SK-N-SH treated with all-trans-retinoic acid at 6 μM for 48 hours (cell line): ENCODE measurements at regions not wholly inside any gene's neighbourhood (a gene's known extent, or its start where the extent isn't known, plus 50 kb on each side); places are given as distances from the start of the nearest gene placed in this dataset.

Source experiments
- ATAC-seq: fragments of 200-7000 bp; cut with Tn5 transposase; 3 replicates; pipeline ENCODE4 v1.9.1; 2020; ENCODE audit warnings: mild to moderate bottlenecking, moderate library complexity
- ARNTL ChIP-seq: fragments of 450-650 bp; formaldehyde crosslinking; IDR thresholded peaks from 2 replicates; pipeline ENCODE4 v1.5.0; 2020; ENCODE audit warnings: low read depth, mild to moderate bottlenecking, moderate library complexity, borderline replicate concordance
- BACH2 ChIP-seq: fragments of 250-450 bp; sonication (Bioruptor Pico); IDR thresholded peaks from 2 replicates; pipeline ENCODE4 v1.9.0; 2021; ENCODE audit warnings: mild to moderate bottlenecking, borderline replicate concordance
- CSDC2 ChIP-seq: fragments of 250-450 bp; sonication (Bioruptor Pico); IDR thresholded peaks from 2 replicates; pipeline ENCODE4 v1.5.0; 2020; ENCODE audit warnings: mild to moderate bottlenecking, moderate library complexity
- ESRRG ChIP-seq: fragments of 250-450 bp; sonication (Bioruptor Pico); IDR thresholded peaks from 2 replicates; pipeline ENCODE4 v1.6.1; 2021; ENCODE audit warnings: mild to moderate bottlenecking
- GLIS3 ChIP-seq: fragments of 250-450 bp; sonication (Bioruptor Pico); IDR thresholded peaks from 2 replicates; pipeline ENCODE4 v1.5.0; 2020; ENCODE audit warnings: mild to moderate bottlenecking, moderate library complexity
- ISL1 ChIP-seq: fragments of 250-450 bp; sonication (Bioruptor Pico); IDR thresholded peaks from 2 replicates; pipeline ENCODE4 v2.1.2; 2022; ENCODE audit warnings: mild to moderate bottlenecking, moderate library complexity
- OSR1 ChIP-seq: fragments of 250-450 bp; sonication (Bioruptor Pico); IDR thresholded peaks from 2 replicates; pipeline ENCODE4 v1.8.0; 2022; ENCODE audit warnings: moderate library complexity, mild to moderate bottlenecking, inconsistent platforms
- PPARA ChIP-seq: fragments of 250-450 bp; sonication (Bioruptor Pico); IDR thresholded peaks from 2 replicates; pipeline ENCODE4 v1.5.0; 2020; ENCODE audit warnings: mild to moderate bottlenecking, borderline replicate concordance
- RARB ChIP-seq: fragments of 250-450 bp; sonication (Bioruptor Pico); IDR thresholded peaks from 2 replicates; pipeline ENCODE4 v1.8.0; 2021; ENCODE audit warnings: mild to moderate bottlenecking, moderate library complexity
- SNAI2 ChIP-seq: fragments of 250-450 bp; sonication (Bioruptor Pico); IDR thresholded peaks from 2 replicates; pipeline ENCODE4 v1.5.0; 2020; ENCODE audit warnings: mild to moderate bottlenecking, moderate library complexity
- TCF4 ChIP-seq: fragments of 250-450 bp; sonication (Bioruptor Pico); IDR thresholded peaks from 2 replicates; pipeline ENCODE4 v1.8.0; 2021; ENCODE audit warnings: mild to moderate bottlenecking, moderate library complexity, borderline replicate concordance
- TOX ChIP-seq: fragments of 250-450 bp; sonication (Bioruptor Pico); IDR thresholded peaks from 2 replicates; pipeline ENCODE4 v1.8.0; 2021; ENCODE audit warnings: mild to moderate bottlenecking, moderate library complexity, borderline replicate concordance
- ZFP3 ChIP-seq: fragments of 250-450 bp; sonication (Bioruptor Pico); IDR thresholded peaks from 2 replicates; pipeline ENCODE4 v1.5.0; 2020; ENCODE audit warnings: mild to moderate bottlenecking, moderate library complexity
- ZFP30 ChIP-seq: fragments of 450-650 bp; formaldehyde crosslinking; IDR thresholded peaks from 2 replicates; pipeline ENCODE4 v1.5.0; 2022; ENCODE audit warnings: mild to moderate bottlenecking, moderate library complexity
- ZNF565 ChIP-seq: fragments of 450-650 bp; formaldehyde crosslinking; conservative IDR thresholded peaks from 2 replicates; pipeline ENCODE4 v1.5.0; 2020; ENCODE audit warnings: low read depth, mild to moderate bottlenecking, moderate library complexity
- ZNF8 ChIP-seq: fragments of 450-650 bp; formaldehyde crosslinking; IDR thresholded peaks from 2 replicates; pipeline ENCODE4 v1.5.0; 2020; ENCODE audit warnings: mild to moderate bottlenecking, moderate library complexity
- TF ChIP-seq, protein P1 (sequence below): fragments of 250-450 bp; sonication (Bioruptor Pico); IDR thresholded peaks from 2 replicates; pipeline ENCODE4 v1.8.0; 2021; ENCODE audit warnings: low read depth, mild to moderate bottlenecking, moderate library complexity, borderline replicate concordance
- TF ChIP-seq, protein P2 (sequence below): fragments of 250-450 bp; sonication (Bioruptor Pico); IDR thresholded peaks from 2 replicates; pipeline ENCODE4 v1.5.1; 2021; ENCODE audit warnings: mild to moderate bottlenecking, moderate library complexity
- TF ChIP-seq, protein P3 (sequence below): fragments of 250-450 bp; sonication (Bioruptor Pico); IDR thresholded peaks from 2 replicates; pipeline ENCODE4 v1.5.0; 2020; ENCODE audit warnings: mild to moderate bottlenecking, moderate library complexity
- TF ChIP-seq, protein P4 (sequence below): fragments of 250-450 bp; sonication (Bioruptor Pico); IDR thresholded peaks from 2 replicates; pipeline ENCODE4 v1.5.1; 2020; ENCODE audit warnings: low read depth, mild to moderate bottlenecking, moderate library complexity

DNA sequence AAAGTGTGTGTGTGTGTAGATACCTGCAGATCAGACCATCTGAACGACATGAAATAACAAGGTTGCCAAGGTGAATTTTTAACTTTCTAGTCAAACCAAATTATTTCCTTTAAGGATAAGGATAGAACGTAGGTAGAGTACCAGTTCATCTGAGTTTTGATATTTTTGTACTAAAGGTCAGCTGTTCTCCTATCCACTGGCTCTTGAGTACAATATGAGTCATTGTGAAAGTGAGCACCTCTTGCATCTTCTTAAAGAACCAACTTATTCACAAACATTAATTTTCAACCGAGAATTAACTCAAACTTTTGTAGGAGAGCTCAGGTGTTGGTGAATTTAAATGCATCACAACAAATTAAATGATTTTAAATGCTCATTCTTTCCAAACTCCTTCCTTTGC, 71.5 kb downstream of the IFI44 start (continued):
- no peak for TF ChIP-seq ZNF565 (CRISPR knock-in tag)
- TF ChIP-seq RARB (CRISPR knock-in tag): no peak
- TF ChIP-seq PPARA: no peak
- TF ChIP-seq, protein P1, sequence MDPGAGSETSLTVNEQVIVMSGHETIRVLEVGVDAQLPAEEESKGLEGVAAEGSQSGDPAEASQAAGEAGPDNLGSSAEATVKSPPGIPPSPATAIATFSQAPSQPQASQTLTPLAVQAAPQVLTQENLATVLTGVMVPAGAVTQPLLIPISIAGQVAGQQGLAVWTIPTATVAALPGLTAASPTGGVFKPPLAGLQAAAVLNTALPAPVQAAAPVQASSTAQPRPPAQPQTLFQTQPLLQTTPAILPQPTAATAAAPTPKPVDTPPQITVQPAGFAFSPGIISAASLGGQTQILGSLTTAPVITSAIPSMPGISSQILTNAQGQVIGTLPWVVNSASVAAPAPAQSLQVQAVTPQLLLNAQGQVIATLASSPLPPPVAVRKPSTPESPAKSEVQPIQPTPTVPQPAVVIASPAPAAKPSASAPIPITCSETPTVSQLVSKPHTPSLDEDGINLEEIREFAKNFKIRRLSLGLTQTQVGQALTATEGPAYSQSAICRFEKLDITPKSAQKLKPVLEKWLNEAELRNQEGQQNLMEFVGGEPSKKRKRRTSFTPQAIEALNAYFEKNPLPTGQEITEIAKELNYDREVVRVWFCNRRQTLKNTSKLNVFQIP (CRISPR knock-in tag): no peak
- TF ChIP-seq ARNTL (CRISPR knock-in tag): no peak
- TF ChIP-seq CSDC2 (CRISPR knock-in tag): no peak
- TF ChIP-seq, protein P2, sequence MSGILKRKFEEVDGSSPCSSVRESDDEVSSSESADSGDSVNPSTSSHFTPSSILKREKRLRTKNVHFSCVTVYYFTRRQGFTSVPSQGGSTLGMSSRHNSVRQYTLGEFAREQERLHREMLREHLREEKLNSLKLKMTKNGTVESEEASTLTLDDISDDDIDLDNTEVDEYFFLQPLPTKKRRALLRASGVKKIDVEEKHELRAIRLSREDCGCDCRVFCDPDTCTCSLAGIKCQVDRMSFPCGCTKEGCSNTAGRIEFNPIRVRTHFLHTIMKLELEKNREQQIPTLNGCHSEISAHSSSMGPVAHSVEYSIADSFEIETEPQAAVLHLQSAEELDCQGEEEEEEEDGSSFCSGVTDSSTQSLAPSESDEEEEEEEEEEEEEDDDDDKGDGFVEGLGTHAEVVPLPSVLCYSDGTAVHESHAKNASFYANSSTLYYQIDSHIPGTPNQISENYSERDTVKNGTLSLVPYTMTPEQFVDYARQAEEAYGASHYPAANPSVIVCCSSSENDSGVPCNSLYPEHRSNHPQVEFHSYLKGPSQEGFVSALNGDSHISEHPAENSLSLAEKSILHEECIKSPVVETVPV: no peak
- no peak for TF ChIP-seq BACH2
- TF ChIP-seq GLIS3 (CRISPR knock-in tag): no peak

DNA sequence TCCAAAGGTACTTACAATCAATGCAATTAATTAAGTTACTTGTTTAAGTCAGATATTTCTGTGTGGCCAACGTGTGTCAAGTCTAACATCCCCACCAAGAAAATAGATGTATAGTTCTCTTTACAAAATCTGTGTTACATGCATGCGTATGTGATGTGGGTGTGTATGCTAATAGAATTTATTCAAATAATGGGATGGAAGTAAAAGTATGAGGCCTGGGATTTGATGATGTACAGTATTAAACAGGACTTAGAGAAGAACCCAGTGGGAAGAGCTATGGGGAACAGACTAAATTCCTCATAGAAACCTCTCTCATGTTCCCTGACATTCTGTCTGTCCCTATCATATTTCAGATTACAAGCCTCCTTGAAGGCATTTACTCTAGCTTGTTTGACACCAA, 72.5 kb downstream of the IFI44 start:
- TF ChIP-seq OSR1 (CRISPR knock-in tag) (no peak), SNAI2 (CRISPR knock-in tag) (no peak), ZNF8 (CRISPR knock-in tag) (no peak), ZFP3 (CRISPR knock-in tag) (no peak), BACH2 (no peak), TOX (CRISPR knock-in tag) (no peak)
- TF ChIP-seq, protein P3, sequence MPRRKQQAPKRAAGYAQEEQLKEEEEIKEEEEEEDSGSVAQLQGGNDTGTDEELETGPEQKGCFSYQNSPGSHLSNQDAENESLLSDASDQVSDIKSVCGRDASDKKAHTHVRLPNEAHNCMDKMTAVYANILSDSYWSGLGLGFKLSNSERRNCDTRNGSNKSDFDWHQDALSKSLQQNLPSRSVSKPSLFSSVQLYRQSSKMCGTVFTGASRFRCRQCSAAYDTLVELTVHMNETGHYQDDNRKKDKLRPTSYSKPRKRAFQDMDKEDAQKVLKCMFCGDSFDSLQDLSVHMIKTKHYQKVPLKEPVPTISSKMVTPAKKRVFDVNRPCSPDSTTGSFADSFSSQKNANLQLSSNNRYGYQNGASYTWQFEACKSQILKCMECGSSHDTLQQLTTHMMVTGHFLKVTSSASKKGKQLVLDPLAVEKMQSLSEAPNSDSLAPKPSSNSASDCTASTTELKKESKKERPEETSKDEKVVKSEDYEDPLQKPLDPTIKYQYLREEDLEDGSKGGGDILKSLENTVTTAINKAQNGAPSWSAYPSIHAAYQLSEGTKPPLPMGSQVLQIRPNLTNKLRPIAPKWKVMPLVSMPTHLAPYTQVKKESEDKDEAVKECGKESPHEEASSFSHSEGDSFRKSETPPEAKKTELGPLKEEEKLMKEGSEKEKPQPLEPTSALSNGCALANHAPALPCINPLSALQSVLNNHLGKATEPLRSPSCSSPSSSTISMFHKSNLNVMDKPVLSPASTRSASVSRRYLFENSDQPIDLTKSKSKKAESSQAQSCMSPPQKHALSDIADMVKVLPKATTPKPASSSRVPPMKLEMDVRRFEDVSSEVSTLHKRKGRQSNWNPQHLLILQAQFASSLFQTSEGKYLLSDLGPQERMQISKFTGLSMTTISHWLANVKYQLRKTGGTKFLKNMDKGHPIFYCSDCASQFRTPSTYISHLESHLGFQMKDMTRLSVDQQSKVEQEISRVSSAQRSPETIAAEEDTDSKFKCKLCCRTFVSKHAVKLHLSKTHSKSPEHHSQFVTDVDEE: no peak
- TF ChIP-seq, protein P4, sequence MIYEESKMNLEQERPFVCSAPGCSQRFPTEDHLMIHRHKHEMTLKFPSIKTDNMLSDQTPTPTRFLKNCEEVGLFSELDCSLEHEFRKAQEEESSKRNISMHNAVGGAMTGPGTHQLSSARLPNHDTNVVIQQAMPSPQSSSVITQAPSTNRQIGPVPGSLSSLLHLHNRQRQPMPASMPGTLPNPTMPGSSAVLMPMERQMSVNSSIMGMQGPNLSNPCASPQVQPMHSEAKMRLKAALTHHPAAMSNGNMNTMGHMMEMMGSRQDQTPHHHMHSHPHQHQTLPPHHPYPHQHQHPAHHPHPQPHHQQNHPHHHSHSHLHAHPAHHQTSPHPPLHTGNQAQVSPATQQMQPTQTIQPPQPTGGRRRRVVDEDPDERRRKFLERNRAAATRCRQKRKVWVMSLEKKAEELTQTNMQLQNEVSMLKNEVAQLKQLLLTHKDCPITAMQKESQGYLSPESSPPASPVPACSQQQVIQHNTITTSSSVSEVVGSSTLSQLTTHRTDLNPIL: no peak
- peak; percentile 36 for ATAC-seq

DNA sequence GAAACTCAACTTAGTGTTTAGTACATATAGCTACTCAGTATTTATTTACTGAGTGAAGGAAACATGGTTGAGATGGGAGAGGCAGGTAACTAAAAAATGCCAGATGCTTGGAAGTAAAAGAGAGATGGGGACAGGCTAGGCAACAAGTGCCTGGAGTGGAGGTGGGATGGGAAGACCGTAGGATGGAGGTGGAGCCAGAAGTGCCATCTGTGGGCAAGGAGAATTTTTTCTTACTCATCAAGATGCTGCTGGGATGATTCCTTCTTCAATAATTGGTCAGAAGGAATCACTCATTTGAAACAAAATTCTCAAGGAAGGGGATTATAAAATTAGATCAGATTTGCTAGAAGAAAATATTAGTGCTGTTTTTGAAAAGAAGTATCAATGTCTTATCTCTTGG, 72.9 kb downstream of the IFI44 start:
- TF ChIP-seq ZNF565 (CRISPR knock-in tag) (no peak), ISL1 (CRISPR knock-in tag) (no peak), TOX (CRISPR knock-in tag) (no peak), ZFP30 (CRISPR knock-in tag) (no peak), ESRRG (no peak), OSR1 (CRISPR knock-in tag) (no peak), RARB (CRISPR knock-in tag) (no peak), GLIS3 (CRISPR knock-in tag) (no peak)
- TF ChIP-seq, protein P3: no peak
- TF ChIP-seq, all 23 proteins: peak for 0
- ATAC-seq: peak; percentile 79

DNA sequence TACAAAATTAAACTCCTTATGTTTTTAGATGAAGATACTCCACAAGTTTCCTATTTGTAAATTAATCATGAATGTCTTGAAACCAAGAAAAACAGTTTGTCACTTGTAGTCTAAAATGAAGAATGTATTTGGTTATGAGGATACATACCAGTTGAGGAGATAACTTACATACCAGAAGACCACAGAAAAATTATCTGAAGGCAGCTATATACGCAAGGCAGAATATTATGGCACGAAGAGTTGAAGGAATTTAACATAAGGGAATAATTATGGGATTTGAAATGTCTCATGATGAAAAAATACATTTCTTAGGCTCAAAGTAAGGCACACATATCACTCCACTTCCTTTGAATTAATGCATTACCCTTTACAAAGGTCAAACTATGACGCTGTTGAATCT, 73.3 kb downstream of the IFI44 start:
- ATAC-seq: peak; percentile 98
- TF ChIP-seq, protein P4: no peak
- no peak for TF ChIP-seq TCF4
- TF ChIP-seq TOX (CRISPR knock-in tag): peak; percentile 80; the same call in 1 of the 2 replicates
- TF ChIP-seq ISL1 (CRISPR knock-in tag): no peak
